HUDEP-2 (cell line): ENCODE measurements at regions not wholly inside any gene's neighbourhood (a gene's known extent, or its start where the extent isn't known, plus 50 kb on each side); places are given as distances from the start of the nearest gene placed in this dataset.

ENCODE experiments used
- DNase-seq, 76 experiments: peaks; one replicate each; lab custom pipeline; 2025; ENCODE audit not compliant: unreplicated experiment in 76 of 76; lab: John Stamatoyannopoulos, UW

DNA sequence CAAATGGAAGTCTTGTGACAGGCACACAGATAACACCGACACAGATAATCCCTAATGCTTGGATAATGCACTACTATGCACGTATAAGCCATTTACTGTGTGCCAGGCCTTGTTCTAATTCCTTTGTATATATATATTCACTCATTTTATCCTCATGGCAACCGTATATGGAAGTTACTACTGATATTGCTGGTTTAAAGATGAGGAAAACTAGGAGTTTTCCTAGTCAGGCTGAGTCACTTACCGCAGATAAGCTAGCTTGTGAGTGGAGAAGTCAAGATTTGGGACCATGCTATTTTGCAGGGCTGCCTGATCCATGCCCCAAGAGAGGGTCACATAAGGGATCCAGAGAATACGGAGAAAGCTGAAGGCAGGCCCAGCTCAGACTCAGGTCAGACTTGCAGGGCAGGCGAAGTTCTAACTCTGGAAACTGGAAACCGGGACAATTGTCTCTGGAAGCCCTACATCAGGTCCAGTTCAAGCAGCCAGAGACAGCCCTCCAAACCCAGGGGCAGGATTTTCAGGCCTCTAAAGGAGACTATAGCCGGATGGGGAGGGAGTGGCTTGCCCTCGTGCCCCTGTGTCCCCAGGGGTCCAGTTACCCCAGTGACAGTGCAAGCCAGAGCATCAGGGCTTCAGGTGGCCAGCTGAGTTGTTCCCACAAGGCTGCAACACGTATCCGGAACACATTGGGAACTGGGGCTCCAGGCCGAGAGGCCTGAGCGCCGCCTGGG is 534.8 kb downstream of the INSC start:
- no peak for DNase-seq

GRCh38 chr11:15650105-15650938 is 535.6 kb downstream of the INSC start:
- peak in 75 of 76 experiments; percentile 17 to 95 (median 79) for DNase-seq

GRCh38 chr11:15651033-15651432 is 536.3 kb downstream of the INSC start:
- DNase-seq: no peak

GRCh38 chr11:15651816-15652215 is 537.1 kb downstream of the INSC start:
- DNase-seq: no peak

DNA sequence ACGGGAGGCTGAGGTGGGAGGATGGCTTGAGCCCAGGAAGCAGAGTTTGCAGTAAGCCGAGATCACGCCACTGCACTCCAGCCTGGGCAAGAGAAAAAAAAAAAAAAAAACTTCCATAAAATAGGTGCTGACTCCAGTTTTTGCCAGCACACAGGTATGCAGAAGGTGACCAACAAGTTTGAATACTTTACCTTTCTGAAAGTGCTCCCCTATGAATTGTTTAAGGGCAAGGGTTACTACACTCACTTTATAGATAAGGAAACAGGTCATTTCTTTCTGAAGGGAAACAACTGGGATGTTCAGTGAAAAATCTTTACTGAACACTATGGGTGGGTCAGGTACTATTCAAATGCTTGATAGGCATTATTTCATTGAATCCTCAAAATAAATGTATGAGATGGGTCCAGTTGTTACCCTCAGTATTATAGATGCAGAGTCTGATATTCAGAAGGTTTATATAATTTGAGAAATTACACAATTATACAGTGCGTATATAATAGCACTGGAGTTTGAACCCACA is 538.5 kb downstream of the INSC start:
- no peak for DNase-seq

- DNase-seq: no peak
Measured at GRCh38 chr11:15654451-15654850, 539.7 kb downstream of the INSC start.

DNA sequence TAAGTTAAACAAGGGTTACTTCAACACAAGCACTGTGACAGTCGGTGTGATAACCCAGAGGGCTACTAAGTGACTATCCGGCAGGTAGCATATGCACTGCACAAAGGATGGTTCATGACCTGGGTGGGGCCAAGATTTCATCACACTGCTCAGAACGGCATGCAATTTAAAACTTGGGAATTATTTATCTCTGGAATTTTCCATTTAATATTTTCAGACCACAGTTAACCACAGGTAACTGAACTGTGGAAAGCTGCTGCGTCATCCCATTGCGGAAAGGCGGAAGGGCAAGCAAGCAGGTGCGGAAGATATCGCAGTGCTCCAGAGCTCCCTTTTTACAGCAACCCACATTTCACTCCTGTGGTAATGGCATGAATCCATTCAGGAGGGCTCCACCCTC is 540.8 kb downstream of the INSC start:
- no peak for DNase-seq

GRCh38 chr11:15657264-15657663 is 542.5 kb downstream of the INSC start:
- no peak for DNase-seq

GRCh38 chr11:15660496-15660895 is 545.8 kb downstream of the INSC start:
- no peak for DNase-seq

DNA sequence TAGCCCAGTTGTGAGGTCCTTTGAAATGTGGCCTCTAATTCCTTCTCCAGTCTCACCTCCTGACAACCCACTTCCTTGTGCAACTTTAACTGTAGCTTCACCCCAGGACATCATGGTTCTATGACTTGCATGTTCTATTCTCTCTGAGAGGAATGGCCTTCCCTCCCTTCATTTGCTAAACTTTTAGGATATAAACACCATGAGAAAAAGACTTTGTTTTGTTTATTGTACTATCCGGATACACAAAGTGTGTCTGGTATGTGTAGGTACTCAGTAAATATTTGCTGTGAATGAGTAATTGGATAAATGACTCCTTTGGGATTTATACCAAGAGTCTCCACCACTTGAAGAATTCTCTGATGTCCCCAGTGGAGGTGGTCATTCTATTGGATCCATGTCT is 547.6 kb downstream of the INSC start:
- no peak for DNase-seq

GRCh38 chr11:15663777-15664218 is 549.1 kb downstream of the INSC start:
- no peak for DNase-seq

- no peak for DNase-seq
Measured at GRCh38 chr11:15665368-15665871, 550.7 kb downstream of the INSC start.

DNA sequence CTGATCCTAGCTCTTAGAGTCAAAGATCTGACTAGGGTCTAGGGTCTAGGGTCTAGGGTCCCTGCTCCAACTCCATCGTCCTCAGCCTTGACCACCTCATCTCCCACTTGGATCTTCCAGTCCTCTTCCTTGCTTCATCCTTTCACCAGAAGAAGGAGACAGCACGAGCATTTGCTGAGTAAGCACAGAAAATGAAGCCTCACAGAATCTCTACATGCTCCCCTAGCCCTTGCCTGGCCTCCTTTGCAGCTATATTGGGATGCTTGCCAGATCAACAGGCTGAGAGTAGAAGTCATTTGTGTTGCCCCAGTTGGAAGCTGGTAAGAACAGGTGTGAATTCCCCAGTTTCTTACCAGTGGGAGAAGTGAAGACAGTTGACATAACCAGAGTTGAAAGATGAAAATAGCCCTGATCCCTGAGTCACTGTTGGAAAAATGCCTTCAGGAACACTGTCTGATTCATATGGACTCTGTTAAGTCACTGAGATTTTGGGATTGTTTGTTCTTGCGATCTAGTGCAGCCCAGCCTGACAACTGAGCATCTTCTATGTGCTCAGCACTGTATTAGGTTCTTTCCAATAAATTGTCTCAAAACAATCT is 552.5 kb downstream of the INSC start:
- DNase-seq: no peak

DNA sequence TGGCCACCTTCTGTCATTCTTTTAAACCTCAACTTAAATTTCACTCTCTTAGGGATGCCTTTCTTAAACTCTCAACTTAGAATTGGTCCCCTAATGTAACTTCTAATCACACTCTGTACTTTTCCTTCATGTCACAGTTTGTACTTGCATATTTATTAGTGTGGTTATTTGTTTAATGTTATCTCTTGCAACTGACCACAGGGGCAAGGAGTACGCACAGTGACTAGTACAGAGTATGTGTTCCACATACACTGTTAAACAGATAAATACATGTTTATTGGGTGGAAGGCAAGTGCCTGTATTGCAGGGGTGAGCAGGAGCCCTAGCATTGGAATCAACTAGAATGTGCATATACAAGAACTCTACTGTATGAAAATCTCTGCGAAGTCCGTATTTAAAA is 554.0 kb downstream of the INSC start:
- DNase-seq: no peak

DNA sequence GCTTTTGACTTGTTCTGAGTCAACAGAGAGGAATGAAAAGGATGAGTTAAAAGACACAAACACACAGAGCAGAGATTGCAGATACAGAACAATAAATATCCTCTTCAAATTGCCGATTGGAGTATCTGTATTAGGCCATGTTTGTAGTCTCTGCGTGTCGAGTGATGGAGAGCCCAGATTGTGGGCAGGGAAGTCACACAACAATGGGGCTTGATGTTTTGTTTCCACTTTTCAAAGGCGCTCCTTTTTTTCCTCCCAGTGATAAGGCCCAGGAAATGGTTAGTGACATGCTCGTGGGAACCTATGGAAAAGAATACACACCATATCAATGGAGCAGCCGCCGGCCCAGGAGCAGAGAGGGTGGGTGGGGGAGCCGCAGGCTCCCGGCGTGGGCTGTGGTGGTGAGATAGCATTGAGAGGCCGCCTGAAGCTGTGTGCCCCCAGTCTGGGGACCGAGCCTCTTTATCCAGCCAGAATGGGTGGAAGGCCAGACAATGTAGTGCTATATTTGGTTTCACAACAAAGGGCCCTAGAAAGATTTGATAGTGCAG is 555.9 kb downstream of the INSC start:
- DNase-seq: no peak

DNA sequence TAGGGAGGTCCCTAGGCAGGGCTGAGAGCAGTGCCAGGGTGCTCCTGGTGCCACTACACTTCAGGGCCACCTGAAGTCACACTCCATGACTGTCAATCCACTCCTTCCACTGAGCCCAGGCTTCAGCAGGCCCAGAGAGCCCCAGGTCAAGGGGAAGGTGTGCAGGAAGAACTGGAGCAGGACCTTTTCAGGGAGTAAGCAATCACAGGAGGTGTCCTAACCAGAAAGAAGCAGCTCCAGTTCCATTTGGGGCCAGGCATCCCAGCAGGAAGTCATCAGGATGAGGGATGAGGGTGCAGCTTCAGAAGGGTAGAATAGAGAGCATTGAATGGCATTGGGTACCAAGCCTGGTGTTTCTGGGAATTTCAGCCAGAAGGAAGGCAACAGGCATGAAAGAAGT is 556.5 kb downstream of the INSC start:
- DNase-seq: no peak

GRCh38 chr11:15672825-15673224 is 558.1 kb downstream of the INSC start:
- DNase-seq: no peak

GRCh38 chr11:15673408-15673831 is 558.7 kb downstream of the INSC start:
- DNase-seq: no peak

DNA sequence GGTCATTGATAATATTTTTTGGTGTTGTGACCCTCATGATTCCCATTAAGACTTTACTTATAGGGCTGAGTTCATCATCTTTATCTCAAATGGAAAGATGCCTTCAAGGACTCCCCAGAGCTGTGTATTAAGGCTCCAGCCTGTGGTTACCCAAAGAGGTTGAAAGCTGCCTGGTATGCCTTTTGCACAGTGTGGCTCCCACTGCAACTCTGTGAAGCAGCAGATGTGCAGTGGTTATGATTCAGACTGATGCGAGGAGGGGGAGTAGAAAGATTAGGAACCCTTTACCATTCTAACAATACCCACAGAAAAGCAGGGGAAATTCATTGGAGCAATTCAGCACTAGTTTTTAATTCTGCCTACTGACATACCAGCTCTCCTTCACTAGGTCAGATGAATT is 560.0 kb downstream of the INSC start:
- DNase-seq: no peak

- DNase-seq: no peak
Measured at GRCh38 chr11:15675683-15676082, 561.0 kb downstream of the INSC start.

DNA sequence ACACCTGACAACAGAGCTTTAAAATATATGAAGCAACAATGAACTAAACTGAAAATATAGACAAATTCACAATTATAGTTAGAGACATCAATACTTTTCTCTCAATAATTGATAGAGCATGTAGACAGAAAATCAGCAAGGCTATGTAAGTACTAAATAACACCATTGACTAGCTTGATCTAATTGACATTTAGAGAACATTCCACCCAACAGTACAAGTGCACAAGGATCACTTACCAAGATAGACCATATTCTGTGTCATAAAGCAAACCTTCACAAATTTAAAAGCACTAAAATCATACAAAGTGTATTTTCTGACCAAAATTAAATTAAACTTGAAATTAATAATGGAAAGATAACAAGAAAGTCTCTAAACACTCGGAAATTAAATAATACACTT is 562.5 kb downstream of the INSC start:
- DNase-seq: no peak
